Mammary epithelial cell (primary cell): ENCODE measurements at regions not wholly inside any gene's neighbourhood (a gene's known extent, or its start where the extent isn't known, plus 50 kb on each side); places are given as distances from the start of the nearest gene placed in this dataset.

ENCODE experiments used
- CTCF ChIP-seq, 2 donors: IDR thresholded peaks in 1 of 2; conservative IDR thresholded peaks in 1 of 2; 2 replicates each; pipeline ENCODE4 v1.5.1; 2011 to 2012; ENCODE audit warnings: inconsistent platforms in 2 of 2, low read length in 2 of 2, mild to moderate bottlenecking in 2 of 2, control low read depth in 1 of 2, low read depth in 1 of 2; ENCODE audit not compliant: insufficient read depth in 1 of 2; ENCODE audit errors: extremely low read depth in 1 of 2
- EZH2 ChIP-seq: IDR thresholded peaks from 2 replicates; pipeline ENCODE4 v1.6.1; 2012; ENCODE audit warnings: low read length, inconsistent platforms, borderline replicate concordance

DNA sequence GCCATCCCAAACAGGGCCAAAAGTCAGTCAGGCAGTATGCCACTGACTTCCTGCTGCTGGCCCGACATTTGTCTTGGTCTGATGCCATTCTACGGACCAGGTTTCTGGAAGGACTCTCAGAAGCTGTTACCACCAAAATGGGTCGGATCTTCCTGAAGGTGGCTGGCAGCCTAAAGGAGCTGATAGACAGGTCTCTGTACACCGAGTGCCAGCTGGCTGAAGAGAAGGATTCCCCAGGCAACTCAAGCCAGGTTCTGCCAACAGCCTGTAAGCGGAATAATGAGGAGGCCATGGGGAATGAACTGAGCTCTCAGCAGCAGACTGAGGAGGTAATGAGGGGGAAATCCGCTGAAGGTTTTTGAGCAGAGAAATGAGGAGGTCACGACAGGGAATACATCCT, 95.7 kb downstream of the RTL9 start:
- no peak for TF ChIP-seq EZH2
- TF ChIP-seq CTCF (conservative IDR thresholded peaks at IDR 0.05 in 1 of 2, IDR thresholded peaks at IDR 0.05 in 1 of 2; ENCODE audit: extremely low read depth in 1 of 2, insufficient read depth in 1 of 2, low read depth in 1 of 2, low read length in 2 of 2), result no peak
